BE2C (cell line): ENCODE measurements at regions not wholly inside any gene's neighbourhood (a gene's known extent, or its start where the extent isn't known, plus 50 kb on each side); places are given as distances from the start of the nearest gene placed in this dataset.

ENCODE experiments used
- DNase-seq: peaks from one replicate; pipeline ENCODE4 v3.0.0-alpha.2; 2020
- H3K27me3 ChIP-seq: fragments of 250-450 bp; sonication (Bioruptor Pico); 2 replicates; pipeline ENCODE4 v1.5.1; 2020; ENCODE audit warnings: mild to moderate bottlenecking
- H3K36me3 ChIP-seq: fragments of 250-450 bp; sonication (Bioruptor Pico); 2 replicates; pipeline ENCODE4 v1.5.1; 2020; ENCODE audit warnings: mild to moderate bottlenecking
- H3K4me1 ChIP-seq: fragments of 250-450 bp; sonication (Bioruptor Pico); 2 replicates; pipeline ENCODE4 v1.5.1; 2020
- H3K4me3 ChIP-seq: 2 replicates; pipeline ENCODE4 v1.5.1; 2011; ENCODE audit warnings: low read depth, low read length
- H3K9me3 ChIP-seq: fragments of 250-450 bp; sonication (Bioruptor Pico); 2 replicates; pipeline ENCODE4 v1.5.1; 2020
- TF ChIP-seq, protein P1 (sequence below): IDR thresholded peaks from 2 replicates; pipeline ENCODE4 v1.5.1; 2012; ENCODE audit warnings: mild to moderate bottlenecking, low read depth, low read length

DNA sequence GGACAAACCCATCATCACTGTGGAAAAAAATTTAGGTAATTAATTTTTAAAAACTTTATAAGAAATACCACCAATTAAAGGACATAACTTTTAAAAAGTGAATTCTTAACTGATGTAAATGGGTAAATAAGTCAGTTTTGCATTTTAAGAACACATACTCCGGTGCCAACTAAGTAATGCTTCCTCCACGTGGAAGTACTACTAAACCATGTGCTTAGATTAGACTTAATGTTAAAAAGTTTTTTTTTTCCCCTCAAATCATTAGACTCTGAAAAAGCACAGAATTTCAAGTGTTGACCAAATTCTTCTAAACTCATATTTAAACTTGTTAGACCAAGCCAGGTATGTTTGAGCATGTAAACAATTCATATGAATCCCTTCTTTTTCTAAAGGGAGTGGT, 242.0 kb downstream of the NFKBIZ start:
- H3K9me3 ChIP-seq: no peaks in the 10 kb centered on the region
- TF ChIP-seq, protein P1, sequence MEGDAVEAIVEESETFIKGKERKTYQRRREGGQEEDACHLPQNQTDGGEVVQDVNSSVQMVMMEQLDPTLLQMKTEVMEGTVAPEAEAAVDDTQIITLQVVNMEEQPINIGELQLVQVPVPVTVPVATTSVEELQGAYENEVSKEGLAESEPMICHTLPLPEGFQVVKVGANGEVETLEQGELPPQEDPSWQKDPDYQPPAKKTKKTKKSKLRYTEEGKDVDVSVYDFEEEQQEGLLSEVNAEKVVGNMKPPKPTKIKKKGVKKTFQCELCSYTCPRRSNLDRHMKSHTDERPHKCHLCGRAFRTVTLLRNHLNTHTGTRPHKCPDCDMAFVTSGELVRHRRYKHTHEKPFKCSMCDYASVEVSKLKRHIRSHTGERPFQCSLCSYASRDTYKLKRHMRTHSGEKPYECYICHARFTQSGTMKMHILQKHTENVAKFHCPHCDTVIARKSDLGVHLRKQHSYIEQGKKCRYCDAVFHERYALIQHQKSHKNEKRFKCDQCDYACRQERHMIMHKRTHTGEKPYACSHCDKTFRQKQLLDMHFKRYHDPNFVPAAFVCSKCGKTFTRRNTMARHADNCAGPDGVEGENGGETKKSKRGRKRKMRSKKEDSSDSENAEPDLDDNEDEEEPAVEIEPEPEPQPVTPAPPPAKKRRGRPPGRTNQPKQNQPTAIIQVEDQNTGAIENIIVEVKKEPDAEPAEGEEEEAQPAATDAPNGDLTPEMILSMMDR: no peak
- DNase-seq: no peak
- peaks cover 7% of the 10 kb centered on the region for H3K4me1 ChIP-seq
- no peaks in the 10 kb centered on the region for H3K27me3 ChIP-seq
- no peaks in the 10 kb centered on the region for H3K36me3 ChIP-seq
- H3K4me3 ChIP-seq: no peak overlapping the region

DNA sequence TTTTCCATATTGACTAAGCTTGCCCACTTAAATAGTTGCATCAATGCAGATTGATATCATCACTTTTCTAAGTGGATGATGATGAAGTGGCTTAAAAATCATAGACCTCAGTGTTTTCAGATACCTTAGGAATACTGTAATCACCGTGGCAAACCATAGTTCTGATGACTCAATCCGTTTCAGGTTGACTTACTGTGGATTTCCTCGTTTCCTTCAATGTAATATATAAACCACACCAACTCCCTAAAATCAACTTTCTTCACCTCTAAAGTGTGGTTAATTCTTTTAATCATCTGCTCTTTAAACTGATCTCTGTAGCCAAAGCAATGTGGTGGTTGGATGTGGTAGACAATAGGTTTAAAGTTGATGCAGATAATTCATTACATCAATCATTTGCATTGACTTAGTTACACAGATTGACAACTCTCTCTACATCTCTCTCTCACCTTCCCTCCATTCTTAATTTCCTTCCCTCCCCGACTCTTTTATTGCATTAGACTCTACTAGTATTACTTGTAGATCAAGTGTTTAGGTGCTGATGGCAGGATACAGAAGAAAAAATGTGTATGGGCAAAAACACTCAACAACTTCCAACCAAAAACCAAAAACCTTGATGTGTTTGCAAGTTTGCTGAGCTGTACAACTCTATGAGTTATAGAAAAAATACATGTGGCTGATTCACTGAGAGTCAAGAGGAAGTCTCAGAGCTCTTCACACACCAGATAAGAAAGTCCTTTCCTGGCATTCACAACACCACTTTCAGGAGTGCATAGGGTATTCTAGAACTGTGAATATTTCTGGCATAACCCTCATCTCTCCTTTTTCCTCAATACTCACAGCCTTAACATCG, 243.5 kb downstream of the NFKBIZ start:
- peaks cover 7% of the 10 kb centered on the region for H3K4me1 ChIP-seq
- no peak for DNase-seq
- no peak overlapping the region for H3K4me3 ChIP-seq
- H3K9me3 ChIP-seq: no peaks in the 10 kb centered on the region
- H3K36me3 ChIP-seq: no peaks in the 10 kb centered on the region
- TF ChIP-seq, protein P1: no peak
- H3K27me3 ChIP-seq: no peaks in the 10 kb centered on the region

- no peak overlapping the region for H3K4me3 ChIP-seq
- no peaks in the 10 kb centered on the region for H3K36me3 ChIP-seq
- TF ChIP-seq, protein P1: no peak
- DNase-seq: no peak
- H3K27me3 ChIP-seq: no peaks in the 10 kb centered on the region
- H3K4me1 ChIP-seq: peaks cover 7% of the 10 kb centered on the region
- no peaks in the 10 kb centered on the region for H3K9me3 ChIP-seq
Measured at GRCh38 chr3:102094506-102094905, 245.2 kb downstream of the NFKBIZ start.

DNA sequence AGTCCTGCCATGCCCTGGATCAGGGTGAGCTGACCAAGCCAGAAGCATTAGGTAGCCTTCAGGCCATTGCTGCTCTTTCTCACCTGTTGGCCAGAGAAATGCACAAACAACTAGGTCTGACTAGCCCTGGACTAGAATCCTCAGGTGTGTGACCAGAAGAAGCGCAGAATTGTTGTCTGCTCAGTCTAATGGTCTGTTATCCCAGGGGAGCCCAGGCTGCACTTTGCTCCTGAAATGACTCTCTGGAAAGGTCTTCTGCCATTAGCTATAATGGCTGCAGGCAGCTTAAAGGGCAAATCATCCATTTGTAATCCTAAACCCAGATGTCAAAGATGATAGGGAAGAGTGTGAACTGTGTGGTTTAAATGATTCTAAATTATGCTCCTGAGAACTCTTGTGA, 246.1 kb downstream of the NFKBIZ start:
- Histone ChIP-seq H3K36me3 (no peaks in the 10 kb centered on the region), H3K9me3 (no peaks in the 10 kb centered on the region), H3K27me3 (no peaks in the 10 kb centered on the region), H3K4me1 (peaks cover 4% of the 10 kb centered on the region), H3K4me3 (no peak overlapping the region)
- peak; percentile 10 for DNase-seq
- TF ChIP-seq, protein P1: no peak

GRCh38 chr3:102096066-102096465, 246.8 kb downstream of the NFKBIZ start:
- TF ChIP-seq, protein P1: no peak
- no peaks in the 10 kb centered on the region; the same call in 1 of the 2 replicates for H3K4me1 ChIP-seq
- no peak overlapping the region for H3K4me3 ChIP-seq
- H3K9me3 ChIP-seq: no peaks in the 10 kb centered on the region
- H3K36me3 ChIP-seq: no peaks in the 10 kb centered on the region
- no peak for DNase-seq
- no peaks in the 10 kb centered on the region for H3K27me3 ChIP-seq

GRCh38 chr3:102098130-102098885, 249.0 kb downstream of the NFKBIZ start:
- Histone ChIP-seq H3K4me3 (no peak overlapping the region), H3K27me3 (no peaks in the 10 kb centered on the region), H3K36me3 (no peaks in the 10 kb centered on the region), H3K4me1 (no peaks in the 10 kb centered on the region), H3K9me3 (no peaks in the 10 kb centered on the region)
- DNase-seq: no peak
- TF ChIP-seq, protein P1: no peak
